HG03575 (cell line): ENCODE measurements at regions not wholly inside any gene's neighbourhood (a gene's known extent, or its start where the extent isn't known, plus 50 kb on each side); places are given as distances from the start of the nearest gene placed in this dataset.
A peak's percentile ranks its signal among the peaks of the same experiment; 100 is the strongest.
"Not testable (repeated sequence)": the region's sequence is repeated elsewhere in the genome, so short reads cannot be mapped to it uniquely, and the experiment has no call there.

ENCODE experiments used
- ATAC-seq: cut with Tn5 transposase; IDR thresholded peaks from one replicate; pipeline ENCODE4 v1.9.1; 2021; ENCODE audit not compliant: unreplicated experiment, insufficient number of reproducible peaks, low FRiP score; ENCODE audit errors: extremely low read depth

- no peak for ATAC-seq
These were observed 106.0 kb upstream of the KIF2A start for GRCh38 chr5:62199792-62200716.

- ATAC-seq: no peak
These were observed 99.7 kb upstream of the KIF2A start for GRCh38 chr5:62206150-62206829.

GRCh38 chr5:62208218-62208852 lies 97.7 kb upstream of the KIF2A start:
- no peak for ATAC-seq

GRCh38 chr5:62211405-62211804 lies 94.6 kb upstream of the KIF2A start:
- ATAC-seq: no peak

- ATAC-seq: no peak
These were observed 93.4 kb upstream of the KIF2A start for GRCh38 chr5:62212648-62213047.

GRCh38 chr5:62214701-62215100 lies 91.3 kb upstream of the KIF2A start:
- ATAC-seq: no peak

GRCh38 chr5:62216603-62217002 lies 89.4 kb upstream of the KIF2A start:
- not testable (repeated sequence) for ATAC-seq

- not testable (repeated sequence) for ATAC-seq
These were observed 88.9 kb upstream of the KIF2A start for GRCh38 chr5:62217095-62217494.

GRCh38 chr5:62218860-62219259 lies 87.1 kb upstream of the KIF2A start:
- not testable (repeated sequence) for ATAC-seq

GRCh38 chr5:62221881-62222280 lies 84.1 kb upstream of the KIF2A start:
- ATAC-seq: not testable (repeated sequence)

GRCh38 chr5:62222305-62222704 lies 83.7 kb upstream of the KIF2A start:
- ATAC-seq: not testable (repeated sequence)

- peak; percentile 85 for ATAC-seq
These were observed 82.7 kb upstream of the KIF2A start for GRCh38 chr5:62223312-62223670.

- not testable (repeated sequence) for ATAC-seq
These were observed 80.9 kb upstream of the KIF2A start for GRCh38 chr5:62224987-62225601.

- not testable (repeated sequence) for ATAC-seq
These were observed 75.1 kb upstream of the KIF2A start for GRCh38 chr5:62230876-62231388.

- ATAC-seq: no peak
These were observed 74.4 kb upstream of the KIF2A start for GRCh38 chr5:62231576-62231975.

GRCh38 chr5:62232218-62232617 lies 73.8 kb upstream of the KIF2A start:
- not testable (repeated sequence) for ATAC-seq

GRCh38 chr5:62233083-62234046 lies 72.6 kb upstream of the KIF2A start:
- ATAC-seq: peak; percentile 74

- not testable (repeated sequence) for ATAC-seq
These were observed 69.4 kb upstream of the KIF2A start for GRCh38 chr5:62236593-62236992.
